ENCODE measurements at regions not wholly inside any gene's neighbourhood (a gene's known extent, or its start where the extent isn't known, plus 50 kb on each side); places are given as distances from the start of the nearest gene placed in this dataset.

DNA sequence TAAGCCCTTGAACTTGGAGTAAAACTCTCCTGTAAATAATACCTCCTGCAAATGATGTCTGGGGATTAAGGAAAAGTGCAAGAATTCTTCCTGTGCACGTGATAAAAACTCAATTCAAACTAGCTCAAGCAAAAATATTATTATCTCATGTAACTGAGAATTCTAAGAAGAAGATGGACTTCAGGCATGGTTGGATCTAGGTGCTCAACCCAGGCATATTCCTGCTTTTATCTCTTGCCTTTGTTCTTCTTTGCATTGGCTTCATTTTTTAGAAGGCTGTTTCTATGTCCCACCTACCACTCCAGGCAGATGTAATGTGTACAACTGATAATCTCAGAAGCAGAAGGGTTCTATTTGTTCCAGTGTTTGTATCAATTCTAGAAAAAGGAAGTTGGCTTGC lies 95.8 kb downstream of the DACT2 start:
- TF ChIP-seq, protein P1, sequence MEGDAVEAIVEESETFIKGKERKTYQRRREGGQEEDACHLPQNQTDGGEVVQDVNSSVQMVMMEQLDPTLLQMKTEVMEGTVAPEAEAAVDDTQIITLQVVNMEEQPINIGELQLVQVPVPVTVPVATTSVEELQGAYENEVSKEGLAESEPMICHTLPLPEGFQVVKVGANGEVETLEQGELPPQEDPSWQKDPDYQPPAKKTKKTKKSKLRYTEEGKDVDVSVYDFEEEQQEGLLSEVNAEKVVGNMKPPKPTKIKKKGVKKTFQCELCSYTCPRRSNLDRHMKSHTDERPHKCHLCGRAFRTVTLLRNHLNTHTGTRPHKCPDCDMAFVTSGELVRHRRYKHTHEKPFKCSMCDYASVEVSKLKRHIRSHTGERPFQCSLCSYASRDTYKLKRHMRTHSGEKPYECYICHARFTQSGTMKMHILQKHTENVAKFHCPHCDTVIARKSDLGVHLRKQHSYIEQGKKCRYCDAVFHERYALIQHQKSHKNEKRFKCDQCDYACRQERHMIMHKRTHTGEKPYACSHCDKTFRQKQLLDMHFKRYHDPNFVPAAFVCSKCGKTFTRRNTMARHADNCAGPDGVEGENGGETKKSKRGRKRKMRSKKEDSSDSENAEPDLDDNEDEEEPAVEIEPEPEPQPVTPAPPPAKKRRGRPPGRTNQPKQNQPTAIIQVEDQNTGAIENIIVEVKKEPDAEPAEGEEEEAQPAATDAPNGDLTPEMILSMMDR (optimal IDR thresholded peaks at IDR 0.05 in 1 of 3, IDR thresholded peaks at IDR 0.05 in 1 of 3, conservative IDR thresholded peaks at IDR 0.05 in 1 of 3; ENCODE audit: extremely low read depth in 1 of 3, insufficient read depth in 2 of 3, low read length in 3 of 3) = no peak
- TF ChIP-seq EZH2 (IDR thresholded peaks at IDR 0.05; ENCODE audit: low read length) = no peak
